GM18508 (cell line): ENCODE measurements at regions not wholly inside any gene's neighbourhood (a gene's known extent, or its start where the extent isn't known, plus 50 kb on each side); places are given as distances from the start of the nearest gene placed in this dataset.
"Not testable (repeated sequence)": the region's sequence is repeated elsewhere in the genome, so short reads cannot be mapped to it uniquely, and the experiment has no call there.

Experiments used
- ATAC-seq: cut with Tn5 transposase; IDR thresholded peaks from one replicate; pipeline ENCODE4 v1.9.1; 2021; ENCODE audit warnings: moderate number of reproducible peaks; ENCODE audit not compliant: insufficient read depth, unreplicated experiment

GRCh38 chr6:170013815-170014214 is 262.4 kb downstream of the ERMARD start:
- ATAC-seq = no peak

DNA sequence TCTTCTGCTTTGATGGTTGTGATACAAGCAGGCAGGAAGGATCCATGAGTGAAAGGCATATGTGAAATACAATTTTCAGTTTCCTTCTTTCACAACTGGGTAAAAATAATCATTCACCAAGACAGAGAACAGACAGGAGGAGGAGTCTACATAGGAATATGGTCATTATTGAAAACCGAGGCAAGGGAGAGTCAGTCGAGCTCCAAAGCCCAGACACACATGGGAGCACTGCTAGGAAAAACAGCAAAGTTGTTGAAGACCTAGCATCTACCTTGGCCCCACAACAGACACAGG is 260.6 kb downstream of the ERMARD start:
- no peak for ATAC-seq

GRCh38 chr6:170011204-170012036 is 260.0 kb downstream of the ERMARD start:
- ATAC-seq = no peak

GRCh38 chr6:170010665-170011203 is 259.3 kb downstream of the ERMARD start:
- ATAC-seq = no peak

DNA sequence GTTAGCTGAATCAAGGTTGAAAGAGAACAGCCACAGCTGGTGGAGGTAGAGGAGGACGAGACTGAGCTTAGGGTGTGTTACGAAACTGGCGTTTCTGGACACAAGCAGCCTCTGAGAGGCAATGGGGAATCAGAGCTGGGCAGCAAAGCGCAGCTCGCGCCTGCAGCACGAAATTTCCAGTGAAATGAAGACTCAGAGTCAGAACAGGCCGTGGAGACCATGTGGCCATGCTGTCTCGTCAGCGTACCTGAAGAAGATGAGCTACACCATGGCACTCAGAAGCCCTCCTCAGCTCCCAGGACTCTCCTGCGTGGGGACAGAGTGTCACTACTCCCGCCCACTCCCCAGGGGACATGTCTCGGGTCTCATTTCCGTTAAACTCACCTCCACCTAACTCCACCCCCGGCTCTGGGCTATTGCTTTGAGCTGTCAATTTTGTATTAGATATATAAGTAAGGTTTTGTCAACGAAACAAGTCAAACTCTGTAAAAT is 256.9 kb downstream of the ERMARD start:
- no peak for ATAC-seq

DNA sequence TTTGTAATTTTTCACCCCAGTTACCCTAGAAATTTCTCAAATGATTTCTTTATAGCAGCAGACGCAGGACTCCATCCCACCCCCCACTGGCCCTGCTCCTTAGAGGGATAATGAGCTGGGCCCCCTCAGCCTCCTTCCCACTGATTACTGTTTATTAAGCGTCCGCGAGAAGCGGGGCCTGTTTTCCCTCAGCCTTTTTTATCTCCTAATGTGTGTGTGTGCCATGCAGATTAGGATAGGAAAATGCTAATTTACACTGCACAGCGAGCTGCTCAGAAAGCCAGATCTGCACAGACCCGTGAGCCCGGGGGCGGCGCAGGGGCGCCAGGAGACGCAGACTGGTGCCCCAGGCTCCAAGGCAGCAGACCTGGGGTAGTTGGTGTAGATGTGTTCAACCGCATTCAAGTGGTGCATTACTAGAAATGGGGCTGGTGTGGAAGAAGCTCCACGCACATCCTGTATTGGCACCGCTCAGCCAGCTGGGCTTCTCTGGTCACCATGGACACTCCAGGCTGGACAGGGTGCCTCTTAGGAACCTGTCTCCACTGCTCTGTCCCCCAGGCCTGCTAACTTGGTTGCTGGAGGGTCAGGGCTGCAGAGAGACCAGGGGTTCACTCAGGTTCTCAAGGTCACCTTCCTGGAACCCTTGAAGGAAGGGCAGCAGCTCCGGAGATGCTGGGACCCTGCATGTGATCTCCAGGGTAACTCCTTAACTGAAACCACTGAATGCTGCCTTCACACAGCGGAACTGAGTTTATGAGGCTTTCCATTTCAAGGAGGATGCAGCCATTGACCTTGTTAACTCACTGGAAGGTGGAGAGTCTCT is 256.3 kb downstream of the ERMARD start:
- no peak for ATAC-seq

GRCh38 chr6:170006900-170007467 is 255.6 kb downstream of the ERMARD start:
- ATAC-seq = no peak

- no peak for ATAC-seq
Measured at GRCh38 chr6:170006071-170006899, 254.9 kb downstream of the ERMARD start.

GRCh38 chr6:170005665-170006064 is 254.2 kb downstream of the ERMARD start:
- ATAC-seq = no peak

DNA sequence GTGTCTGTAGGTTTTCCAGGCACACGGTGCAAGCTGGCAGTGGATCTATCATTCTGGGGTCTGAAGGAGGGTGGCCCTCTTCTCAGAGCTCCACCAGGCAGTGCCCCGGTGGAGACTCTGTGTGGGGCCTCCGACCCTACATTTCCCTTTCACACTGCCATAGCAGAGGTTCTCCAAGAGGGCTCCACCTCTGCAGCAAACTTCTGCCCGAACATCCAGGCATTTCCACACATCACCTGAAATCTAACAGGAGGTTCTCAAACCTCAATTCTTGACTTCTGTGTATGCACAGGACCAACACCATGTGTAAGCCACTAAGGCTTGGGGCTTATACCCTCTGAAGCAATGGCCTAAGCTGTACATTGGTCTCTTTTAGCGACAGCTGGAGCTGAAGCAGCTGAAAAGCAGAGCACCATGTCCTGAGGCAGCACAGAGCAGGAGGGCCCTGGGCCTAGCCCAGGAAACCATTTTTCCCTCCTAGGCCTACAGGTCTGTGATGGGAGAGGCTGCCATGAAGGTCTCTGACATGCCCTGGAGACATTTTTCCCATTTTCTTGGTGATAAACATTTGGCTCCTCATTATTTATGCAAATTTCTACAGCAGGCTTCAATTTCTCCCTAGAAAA is 253.3 kb downstream of the ERMARD start:
- ATAC-seq = no peak

GRCh38 chr6:170003451-170004160 is 252.2 kb downstream of the ERMARD start:
- ATAC-seq = no peak

GRCh38 chr6:170003027-170003426 is 251.6 kb downstream of the ERMARD start:
- no peak for ATAC-seq

DNA sequence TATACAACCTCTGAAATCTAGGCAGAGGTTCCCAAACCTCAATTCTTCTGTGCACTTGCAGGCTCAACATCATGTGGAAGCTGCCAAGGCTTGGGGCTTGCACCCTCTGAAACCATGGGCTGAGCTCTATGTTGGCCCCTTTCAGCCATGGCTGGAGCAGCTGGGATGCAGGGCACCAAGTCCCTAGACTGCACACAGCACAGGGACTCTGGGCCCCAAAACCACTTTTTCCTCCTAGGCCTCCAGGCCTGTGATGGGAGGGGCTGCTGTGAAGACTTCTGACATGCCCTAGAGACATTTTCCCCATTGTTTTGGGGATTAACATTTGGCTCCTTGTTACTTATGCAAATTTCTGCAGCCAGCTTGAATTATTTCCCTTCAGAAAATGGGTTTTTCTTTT is 250.4 kb downstream of the ERMARD start:
- ATAC-seq = not testable (repeated sequence)

DNA sequence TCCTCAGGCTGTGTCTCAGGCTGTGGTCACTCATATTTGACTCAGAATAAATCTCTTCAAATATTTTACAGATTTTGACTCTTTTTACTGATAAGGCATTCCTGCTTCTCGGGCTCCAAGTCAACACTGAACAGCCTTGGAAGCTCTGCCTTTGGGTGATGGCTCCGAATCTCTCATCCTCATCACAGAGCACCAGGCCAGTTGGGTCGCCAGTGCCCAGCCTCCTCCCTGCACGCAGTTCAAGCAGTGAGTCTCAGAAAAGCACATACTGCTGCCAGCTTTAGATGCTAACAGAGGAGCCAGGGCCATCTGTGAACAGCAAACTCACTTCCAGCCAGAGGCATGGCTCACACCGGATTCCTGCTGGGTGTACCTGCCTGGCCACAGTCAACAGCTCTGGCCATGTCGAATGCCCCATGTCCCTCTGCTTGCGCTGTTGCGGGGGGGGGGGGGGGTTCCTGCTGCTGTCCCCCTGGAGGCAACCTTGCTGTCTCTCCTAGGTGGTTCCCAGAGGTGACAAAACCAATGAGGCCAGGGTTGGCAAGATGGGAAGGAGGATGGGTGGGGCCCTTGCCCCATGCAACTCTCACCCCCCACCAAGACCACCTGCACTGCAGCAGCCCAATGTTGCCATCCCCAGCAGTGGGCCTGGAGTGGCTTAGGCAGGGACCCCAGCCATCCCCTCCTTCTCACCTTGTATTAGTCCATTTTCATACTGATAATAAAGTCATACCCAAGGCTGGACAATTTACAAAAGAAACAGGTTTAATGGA is 248.8 kb downstream of the ERMARD start:
- ATAC-seq = no peak

GRCh38 chr6:169999367-169999766 is 247.9 kb downstream of the ERMARD start:
- ATAC-seq = no peak

DNA sequence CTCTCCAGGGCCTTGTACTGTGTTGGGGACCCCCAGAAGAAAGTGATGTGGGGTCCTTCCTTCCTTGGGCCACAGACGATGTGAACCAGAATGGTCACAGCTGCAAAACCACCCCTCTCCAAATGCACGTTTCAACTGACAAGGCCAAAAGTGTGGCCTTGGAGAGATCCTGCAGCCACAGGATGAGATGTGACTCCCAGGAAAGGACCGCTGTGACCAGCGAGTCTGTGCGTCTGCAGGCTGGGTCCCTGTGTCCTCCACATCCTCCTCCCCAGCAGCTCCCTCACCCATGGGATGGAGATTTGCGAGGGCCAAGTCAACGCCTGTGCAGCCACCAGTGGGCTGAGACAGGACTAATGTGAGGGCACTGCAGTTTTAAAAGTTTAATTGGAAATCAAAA is 247.0 kb downstream of the ERMARD start:
- no peak for ATAC-seq

DNA sequence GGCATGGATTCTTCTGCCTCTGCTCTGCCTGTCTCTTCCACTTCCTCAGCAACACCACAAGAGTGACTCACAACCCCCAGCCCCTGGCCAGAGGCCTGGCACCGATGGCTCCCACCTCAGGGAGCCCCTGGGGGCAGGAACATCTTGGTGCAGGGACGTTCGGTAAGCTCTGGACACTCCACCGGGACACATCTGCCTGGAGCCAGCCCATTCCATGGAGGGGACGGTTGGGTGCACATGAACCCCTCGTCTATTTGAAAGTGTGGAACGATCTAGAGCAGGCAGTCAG is 246.5 kb downstream of the ERMARD start:
- no peak for ATAC-seq

- ATAC-seq = no peak
Measured at GRCh38 chr6:169997187-169997929, 245.9 kb downstream of the ERMARD start.
